ENCODE measurements at regions not wholly inside any gene's neighbourhood (a gene's known extent, or its start where the extent isn't known, plus 50 kb on each side); places are given as distances from the start of the nearest gene placed in this dataset.
"Not testable (repeated sequence)": the region's sequence is repeated elsewhere in the genome, so short reads cannot be mapped to it uniquely, and the experiment has no call there.

DNA sequence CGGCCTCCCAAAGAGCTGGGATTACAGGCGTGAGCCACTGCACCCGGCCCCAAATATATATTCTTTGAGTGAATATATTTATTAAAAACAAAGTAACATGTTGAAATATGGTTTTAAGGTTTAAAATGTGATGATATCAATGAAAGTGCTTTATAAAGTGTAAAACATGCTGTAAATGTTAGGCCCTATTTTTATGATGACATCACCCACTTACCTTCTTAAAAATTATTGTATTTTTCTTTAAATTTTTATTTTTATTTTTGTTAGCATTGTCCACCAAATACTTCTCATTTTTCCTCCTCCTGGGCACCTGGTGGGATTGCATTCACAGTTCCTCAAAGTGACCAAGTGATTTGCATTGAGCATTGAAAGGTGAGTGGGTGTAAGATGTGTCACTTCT lies 152.6 kb upstream of the TBX3 start:
- no peak overlapping the region for H3K4me3 Mint-ChIP-seq (ENCODE audit: low read depth)
- no peak for DNase-seq (ENCODE audit: low spot score, unreplicated experiment)
- no peaks in the 10 kb centered on the region for H3K27me3 Mint-ChIP-seq
- no peak overlapping the region for H3K27ac Mint-ChIP-seq
- no peaks in the 10 kb centered on the region for H3K4me1 Mint-ChIP-seq (ENCODE audit: low read depth)
- TF ChIP-seq, protein P1, sequence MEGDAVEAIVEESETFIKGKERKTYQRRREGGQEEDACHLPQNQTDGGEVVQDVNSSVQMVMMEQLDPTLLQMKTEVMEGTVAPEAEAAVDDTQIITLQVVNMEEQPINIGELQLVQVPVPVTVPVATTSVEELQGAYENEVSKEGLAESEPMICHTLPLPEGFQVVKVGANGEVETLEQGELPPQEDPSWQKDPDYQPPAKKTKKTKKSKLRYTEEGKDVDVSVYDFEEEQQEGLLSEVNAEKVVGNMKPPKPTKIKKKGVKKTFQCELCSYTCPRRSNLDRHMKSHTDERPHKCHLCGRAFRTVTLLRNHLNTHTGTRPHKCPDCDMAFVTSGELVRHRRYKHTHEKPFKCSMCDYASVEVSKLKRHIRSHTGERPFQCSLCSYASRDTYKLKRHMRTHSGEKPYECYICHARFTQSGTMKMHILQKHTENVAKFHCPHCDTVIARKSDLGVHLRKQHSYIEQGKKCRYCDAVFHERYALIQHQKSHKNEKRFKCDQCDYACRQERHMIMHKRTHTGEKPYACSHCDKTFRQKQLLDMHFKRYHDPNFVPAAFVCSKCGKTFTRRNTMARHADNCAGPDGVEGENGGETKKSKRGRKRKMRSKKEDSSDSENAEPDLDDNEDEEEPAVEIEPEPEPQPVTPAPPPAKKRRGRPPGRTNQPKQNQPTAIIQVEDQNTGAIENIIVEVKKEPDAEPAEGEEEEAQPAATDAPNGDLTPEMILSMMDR (IDR thresholded peaks at IDR 0.05; ENCODE audit: unreplicated experiment): no peak
- H3K36me3 Mint-ChIP-seq (ENCODE audit: insufficient read depth): no peaks in the 10 kb centered on the region
- no peaks in the 10 kb centered on the region for H3K9me3 Mint-ChIP-seq (ENCODE audit: low read depth)

DNA sequence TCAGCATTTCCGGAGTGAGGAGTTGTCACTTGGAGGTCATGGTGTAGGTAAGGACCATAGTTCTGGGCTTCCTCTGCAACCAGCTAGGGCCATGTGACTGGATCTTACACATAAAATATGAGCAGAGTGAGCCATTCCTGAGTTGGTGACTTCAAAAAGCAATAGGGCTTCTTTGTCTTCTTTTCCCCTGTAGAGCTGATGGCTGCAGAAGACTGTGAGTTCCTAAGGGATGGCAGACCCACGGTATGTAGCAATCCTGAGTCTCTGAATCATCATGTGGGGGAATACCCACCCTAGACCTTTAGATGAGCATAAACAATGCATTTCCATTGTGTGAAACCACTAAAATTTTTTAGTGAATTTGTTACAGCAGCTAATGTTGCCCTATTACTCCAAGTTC lies 151.1 kb upstream of the TBX3 start:
- Mint-ChIP-seq H3K27ac (no peak overlapping the region), H3K36me3 (ENCODE audit: insufficient read depth) (no peaks in the 10 kb centered on the region), H3K4me1 (ENCODE audit: low read depth) (no peaks in the 10 kb centered on the region), H3K9me3 (ENCODE audit: low read depth) (no peaks in the 10 kb centered on the region), H3K27me3 (no peaks in the 10 kb centered on the region), H3K4me3 (ENCODE audit: low read depth) (no peak overlapping the region)
- no peak for DNase-seq (ENCODE audit: low spot score, unreplicated experiment)
- TF ChIP-seq, protein P1 (IDR thresholded peaks at IDR 0.05; ENCODE audit: unreplicated experiment): no peak

DNA sequence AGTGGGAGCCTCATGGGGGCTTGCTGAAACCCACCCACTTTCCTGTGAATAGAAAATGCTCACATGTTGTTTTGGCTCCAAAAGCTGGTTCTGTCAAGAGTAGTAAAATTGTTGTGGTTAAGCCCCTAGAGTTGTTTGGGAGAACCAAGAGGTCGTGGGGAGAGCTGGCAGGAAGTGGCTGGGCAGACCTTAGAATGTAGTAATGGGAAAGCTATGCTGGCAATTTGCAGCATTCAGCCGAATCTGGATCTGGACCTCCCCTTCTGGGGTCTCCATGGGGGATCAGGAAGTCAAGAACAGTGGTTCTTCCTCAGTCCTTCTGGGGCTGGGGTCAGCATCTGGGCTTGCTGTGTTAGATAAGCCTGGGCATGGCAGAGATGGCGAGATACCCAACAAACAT lies 150.6 kb upstream of the TBX3 start:
- no peaks in the 10 kb centered on the region for H3K36me3 Mint-ChIP-seq (ENCODE audit: insufficient read depth)
- no peak for DNase-seq (ENCODE audit: low spot score, unreplicated experiment)
- no peaks in the 10 kb centered on the region for H3K27me3 Mint-ChIP-seq
- H3K4me3 Mint-ChIP-seq (ENCODE audit: low read depth): no peak overlapping the region
- H3K9me3 Mint-ChIP-seq (ENCODE audit: low read depth): no peaks in the 10 kb centered on the region
- TF ChIP-seq, protein P1 (IDR thresholded peaks at IDR 0.05; ENCODE audit: unreplicated experiment): no peak
- H3K4me1 Mint-ChIP-seq (ENCODE audit: low read depth): no peaks in the 10 kb centered on the region
- no peak overlapping the region for H3K27ac Mint-ChIP-seq

DNA sequence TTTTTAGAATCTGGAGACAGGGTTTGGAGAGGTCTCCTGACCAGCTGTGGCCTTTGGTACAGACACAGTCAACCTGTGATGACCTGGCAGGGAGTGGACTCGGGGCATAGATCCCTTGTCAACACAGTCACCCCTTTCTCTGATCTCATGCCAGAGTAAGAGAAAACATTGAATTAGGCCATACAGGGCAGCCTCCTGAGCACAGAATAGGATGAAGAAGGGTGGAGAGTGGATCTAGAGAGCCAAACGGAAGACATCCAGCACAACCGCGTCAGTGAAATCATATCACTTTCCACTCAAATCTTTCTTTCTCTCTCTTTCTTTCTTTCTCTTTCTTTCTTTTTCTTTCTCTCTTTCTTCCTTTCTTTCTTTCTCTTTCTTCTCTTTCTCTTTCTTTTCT lies 145.9 kb upstream of the TBX3 start:
- TF ChIP-seq, protein P1 (IDR thresholded peaks at IDR 0.05; ENCODE audit: unreplicated experiment): no peak
- no peak overlapping the region for H3K27ac Mint-ChIP-seq
- H3K9me3 Mint-ChIP-seq (ENCODE audit: low read depth): no peaks in the 10 kb centered on the region
- no peak for DNase-seq (ENCODE audit: low spot score, unreplicated experiment)
- H3K4me3 Mint-ChIP-seq (ENCODE audit: low read depth): no peak overlapping the region
- H3K4me1 Mint-ChIP-seq (ENCODE audit: low read depth): no peaks in the 10 kb centered on the region
- no peaks in the 10 kb centered on the region for H3K36me3 Mint-ChIP-seq (ENCODE audit: insufficient read depth)
- H3K27me3 Mint-ChIP-seq: peaks cover 8% of the 10 kb centered on the region

DNA sequence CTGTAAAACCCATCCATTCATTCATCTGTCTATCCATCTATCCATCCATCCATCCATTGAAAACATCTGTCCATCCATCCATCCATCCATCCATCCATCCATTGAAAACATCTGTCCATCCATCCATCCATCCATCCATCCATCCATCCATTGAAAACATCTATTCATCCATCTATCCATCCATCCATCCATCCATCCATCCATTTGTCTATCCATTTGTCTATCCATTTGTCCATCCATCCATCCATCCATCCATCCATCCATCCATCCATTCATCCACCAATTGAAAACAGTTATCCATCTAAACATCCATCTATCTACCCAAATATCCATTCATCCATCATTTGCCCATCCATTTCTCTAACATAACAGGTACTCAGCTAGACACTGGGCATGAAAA lies 145.3 kb upstream of the TBX3 start:
- H3K27me3 Mint-ChIP-seq; H3K27ac Mint-ChIP-seq; DNase-seq (ENCODE audit: low spot score, unreplicated experiment); H3K9me3 Mint-ChIP-seq (ENCODE audit: low read depth); H3K4me1 Mint-ChIP-seq (ENCODE audit: low read depth); H3K36me3 Mint-ChIP-seq (ENCODE audit: insufficient read depth); H3K4me3 Mint-ChIP-seq (ENCODE audit: low read depth): not testable (repeated sequence)

DNA sequence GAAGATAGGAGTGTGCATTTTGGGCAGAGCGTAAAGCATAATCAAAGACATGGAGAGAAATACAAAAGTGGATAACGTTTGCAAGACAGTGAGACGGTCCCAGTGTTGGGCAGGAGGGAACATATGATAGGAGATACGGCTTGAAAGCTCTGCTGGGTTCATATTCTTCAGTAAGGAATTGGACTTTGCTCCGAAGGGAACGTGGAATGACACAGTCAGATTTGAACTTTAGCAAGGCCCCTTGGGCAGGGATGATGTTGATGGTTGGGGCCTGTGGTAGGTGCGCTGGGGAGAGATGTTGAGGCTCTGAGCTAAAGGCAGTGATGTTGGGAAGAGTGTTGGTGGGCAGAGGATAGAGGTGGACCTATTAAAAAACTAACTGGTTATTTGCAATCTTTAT lies 143.5 kb upstream of the TBX3 start:
- TF ChIP-seq, protein P1 (IDR thresholded peaks at IDR 0.05; ENCODE audit: unreplicated experiment): no peak
- Mint-ChIP-seq H3K4me3 (ENCODE audit: low read depth) (no peak overlapping the region), H3K36me3 (ENCODE audit: insufficient read depth) (no peaks in the 10 kb centered on the region), H3K27ac (no peak overlapping the region), H3K4me1 (ENCODE audit: low read depth) (no peaks in the 10 kb centered on the region), H3K9me3 (ENCODE audit: low read depth) (no peaks in the 10 kb centered on the region), H3K27me3 (peaks cover 8% of the 10 kb centered on the region)
- DNase-seq (ENCODE audit: low spot score, unreplicated experiment): no peak
